ENCODE measurements at regions not wholly inside any gene's neighbourhood (a gene's known extent, or its start where the extent isn't known, plus 50 kb on each side); places are given as distances from the start of the nearest gene placed in this dataset.
"Not testable (repeated sequence)": the region's sequence is repeated elsewhere in the genome, so short reads cannot be mapped to it uniquely, and the experiment has no call there.

- DNase-seq (ENCODE audit: low read depth) = no peak
Observed at GRCh38 chr18:77329651-77330050, 80.0 kb downstream of the GALR1 start.

GRCh38 chr18:77334876-77335275 is 85.2 kb downstream of the GALR1 start:
- DNase-seq (ENCODE audit: low read depth) = no peak

- DNase-seq (ENCODE audit: low read depth) = no peak
Observed at GRCh38 chr18:77337604-77338003, 88.0 kb downstream of the GALR1 start.

GRCh38 chr18:77339093-77339492 is 89.4 kb downstream of the GALR1 start:
- DNase-seq (ENCODE audit: low read depth) = no peak

- no peak for DNase-seq (ENCODE audit: low read depth)
Observed at GRCh38 chr18:77339623-77340022, 90.0 kb downstream of the GALR1 start.

- no peak for DNase-seq (ENCODE audit: low read depth)
Observed at GRCh38 chr18:77340815-77341214, 91.2 kb downstream of the GALR1 start.

GRCh38 chr18:77341527-77342325 is 92.1 kb downstream of the GALR1 start:
- DNase-seq (ENCODE audit: low read depth) = no peak

GRCh38 chr18:77342736-77343135 is 93.1 kb downstream of the GALR1 start:
- DNase-seq (ENCODE audit: low read depth) = no peak

- no peak for DNase-seq (ENCODE audit: low read depth)
Observed at GRCh38 chr18:77343846-77344510, 94.3 kb downstream of the GALR1 start.

GRCh38 chr18:77344786-77345500 is 95.3 kb downstream of the GALR1 start:
- no peak for DNase-seq (ENCODE audit: low read depth)

GRCh38 chr18:77346208-77346810 is 96.7 kb downstream of the GALR1 start:
- DNase-seq (ENCODE audit: low read depth) = no peak

- not testable (repeated sequence) for DNase-seq (ENCODE audit: low read depth)
Observed at GRCh38 chr18:77353349-77353748, 103.7 kb downstream of the GALR1 start.

- no peak for DNase-seq (ENCODE audit: low read depth)
Observed at GRCh38 chr18:77359561-77360314, 110.1 kb downstream of the GALR1 start.

- DNase-seq (ENCODE audit: low read depth) = no peak
Observed at GRCh38 chr18:77360315-77361190, 110.9 kb downstream of the GALR1 start.

GRCh38 chr18:77361382-77361781 is 111.7 kb downstream of the GALR1 start:
- DNase-seq (ENCODE audit: low read depth) = no peak

- DNase-seq (ENCODE audit: low read depth) = no peak
Observed at GRCh38 chr18:77365667-77366066, 116.0 kb downstream of the GALR1 start.

- DNase-seq (ENCODE audit: low read depth) = no peak
Observed at GRCh38 chr18:77366067-77366719, 116.5 kb downstream of the GALR1 start.

- no peak for DNase-seq (ENCODE audit: low read depth)
Observed at GRCh38 chr18:77366720-77367641, 117.3 kb downstream of the GALR1 start.

- DNase-seq (ENCODE audit: low read depth) = peak; percentile 2
Observed at GRCh38 chr18:77369644-77370043, 120.0 kb downstream of the GALR1 start.

Measured in amniotic epithelial cell (primary cell).